Testis (tissue), 2 donors: ENCODE measurements at regions not wholly inside any gene's neighbourhood (a gene's known extent, or its start where the extent isn't known, plus 50 kb on each side); places are given as distances from the start of the nearest gene placed in this dataset.
A peak's percentile ranks its signal among the peaks of the same experiment; 100 is the strongest.

Source experiments
- DNase-seq: peaks from one replicate; pipeline ENCODE4 v3.0.0-alpha.2; 2019
- H3K27ac ChIP-seq, 2 donors: fragments of 200-600 bp; sonication (generic); one replicate each; pipeline ENCODE4 v1.5.1; 2019
- H3K27me3 ChIP-seq: fragments of 200-600 bp; sonication (generic); one replicate; pipeline ENCODE4 v1.5.1; 2019
- H3K36me3 ChIP-seq: fragments of 200-600 bp; sonication (generic); one replicate; pipeline ENCODE4 v1.5.1; 2017; ENCODE audit warnings: low read depth; ENCODE audit errors: missing control alignments
- H3K4me1 ChIP-seq: fragments of 200-600 bp; sonication (generic); one replicate; pipeline ENCODE4 v1.5.1; 2019
- H3K4me3 ChIP-seq, 2 donors: fragments of 200-600 bp; sonication (generic); one replicate each; pipeline ENCODE4 v1.5.1; 2017 to 2019
- H3K9me3 ChIP-seq: fragments of 200-600 bp; sonication (generic); one replicate; pipeline ENCODE4 v1.5.1; 2017
- POLR2A ChIP-seq: fragments of 450-650 bp; IDR thresholded peaks from one replicate; pipeline ENCODE4 v1.6.1; 2017; ENCODE audit warnings: antibody characterized with exemption, mild to moderate bottlenecking, moderate library complexity
- WGBS, 2 donors: methylation state at CpG; one replicate each; pipeline ENCODE4 v1.1.5; 2018; 5-methylcytosine and 5-hydroxymethylcytosine counted together
- intact Hi-C: fragments of 100-400 bp; cut with DNase I; formaldehyde crosslinking; loops from one replicate; pipeline ENCODE4 v1.15.1; 2023; ENCODE audit warnings: low total_unique reads
- TF ChIP-seq, protein P1 (sequence below), 3 experiments: fragments of 450-650 bp in 2 of 3; fragments of 200-600 bp in 1 of 3; sonication (generic) in 1 of 3; IDR thresholded peaks; one replicate each; pipeline ENCODE4 v1.5.1; 2016 to 2019; ENCODE audit warnings: antibody characterized with exemption in 3 of 3, mild to moderate bottlenecking in 2 of 3, moderate library complexity in 1 of 3

- peaks cover 43% of the 10 kb centered on the region for H3K4me1 ChIP-seq
Observed at GRCh38 chr9:70478963-70479641, 64.6 kb upstream of the KLF9 start.

GRCh38 chr9:70477907-70478480 is 63.5 kb upstream of the KLF9 start:
- TF ChIP-seq, protein P1, sequence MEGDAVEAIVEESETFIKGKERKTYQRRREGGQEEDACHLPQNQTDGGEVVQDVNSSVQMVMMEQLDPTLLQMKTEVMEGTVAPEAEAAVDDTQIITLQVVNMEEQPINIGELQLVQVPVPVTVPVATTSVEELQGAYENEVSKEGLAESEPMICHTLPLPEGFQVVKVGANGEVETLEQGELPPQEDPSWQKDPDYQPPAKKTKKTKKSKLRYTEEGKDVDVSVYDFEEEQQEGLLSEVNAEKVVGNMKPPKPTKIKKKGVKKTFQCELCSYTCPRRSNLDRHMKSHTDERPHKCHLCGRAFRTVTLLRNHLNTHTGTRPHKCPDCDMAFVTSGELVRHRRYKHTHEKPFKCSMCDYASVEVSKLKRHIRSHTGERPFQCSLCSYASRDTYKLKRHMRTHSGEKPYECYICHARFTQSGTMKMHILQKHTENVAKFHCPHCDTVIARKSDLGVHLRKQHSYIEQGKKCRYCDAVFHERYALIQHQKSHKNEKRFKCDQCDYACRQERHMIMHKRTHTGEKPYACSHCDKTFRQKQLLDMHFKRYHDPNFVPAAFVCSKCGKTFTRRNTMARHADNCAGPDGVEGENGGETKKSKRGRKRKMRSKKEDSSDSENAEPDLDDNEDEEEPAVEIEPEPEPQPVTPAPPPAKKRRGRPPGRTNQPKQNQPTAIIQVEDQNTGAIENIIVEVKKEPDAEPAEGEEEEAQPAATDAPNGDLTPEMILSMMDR (IDR thresholded peaks at IDR 0.05) = no peak
- TF ChIP-seq POLR2A = no peak
- H3K4me1 ChIP-seq = peaks cover 43% of the 10 kb centered on the region
- no peak for DNase-seq
- H3K27ac ChIP-seq = peak overlapping the region in 1 of 2 donors; percentile 97
- no peak overlapping the region for H3K4me3 ChIP-seq
- no peaks in the 10 kb centered on the region for H3K36me3 ChIP-seq
- H3K9me3 ChIP-seq = no peaks in the 10 kb centered on the region
- WGBS, 2 donors = 53 to 56% methylated on average over 2 of the region's 2 CpGs
- intact Hi-C loops = no loop called here
- no peaks in the 10 kb centered on the region for H3K27me3 ChIP-seq

More at GRCh38 chr9:70478963-70479641, 64.6 kb upstream of the KLF9 start:
- no peak for DNase-seq
- WGBS, 2 donors = 79 to 96% methylated on average over 3 of the region's 3 CpGs
- no peaks in the 10 kb centered on the region for H3K36me3 ChIP-seq
- H3K27me3 ChIP-seq = no peaks in the 10 kb centered on the region
- H3K4me3 ChIP-seq = no peak overlapping the region
- H3K9me3 ChIP-seq = no peaks in the 10 kb centered on the region
- TF ChIP-seq, protein P1 (IDR thresholded peaks at IDR 0.05) = no peak
- no peak for TF ChIP-seq POLR2A
- peak overlapping the region; percentile 80 to 97 for H3K27ac ChIP-seq
- intact Hi-C loops = no loop called here

DNA sequence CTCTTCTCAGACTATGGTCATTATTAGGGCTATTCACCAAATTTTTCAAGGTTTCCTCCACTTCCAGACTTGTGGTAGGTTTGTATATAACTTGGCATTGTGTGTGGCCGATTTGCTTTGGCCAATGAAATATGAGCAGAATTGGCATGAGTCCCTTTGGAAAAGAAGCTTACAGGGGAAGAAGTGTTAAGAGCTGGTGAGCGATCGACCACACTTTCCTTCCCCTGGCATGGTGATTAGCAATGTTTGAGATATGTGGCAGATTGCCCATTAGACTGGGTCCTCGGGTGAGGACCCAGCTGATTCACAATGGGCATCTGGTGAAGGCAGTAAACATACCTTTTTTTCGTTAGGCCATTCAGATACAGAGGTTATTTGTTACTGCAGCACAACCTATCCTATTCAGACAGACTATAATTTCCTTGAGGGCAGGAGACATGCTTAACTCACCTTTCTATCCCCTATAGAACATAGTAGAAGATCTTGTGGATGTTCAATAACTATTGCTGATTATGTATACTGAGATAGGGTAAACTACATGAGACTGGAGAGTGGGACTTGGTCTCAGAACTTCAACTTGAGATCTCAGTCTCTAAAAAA is 62.8 kb upstream of the KLF9 start:
- Histone ChIP-seq H3K9me3 (no peaks in the 10 kb centered on the region), H3K27ac (no peak overlapping the region), H3K36me3 (no peaks in the 10 kb centered on the region), H3K27me3 (no peaks in the 10 kb centered on the region), H3K4me1 (peaks cover 43% of the 10 kb centered on the region), H3K4me3 (no peak overlapping the region)
- 93 to 94% methylated on average over 5 of the region's 5 CpGs for whole genome bisulfite sequencing, 2 donors
- intact Hi-C loops = no loop called here
- DNase-seq = no peak
- TF ChIP-seq POLR2A = no peak
- TF ChIP-seq, protein P1 (IDR thresholded peaks at IDR 0.05) = no peak

DNA sequence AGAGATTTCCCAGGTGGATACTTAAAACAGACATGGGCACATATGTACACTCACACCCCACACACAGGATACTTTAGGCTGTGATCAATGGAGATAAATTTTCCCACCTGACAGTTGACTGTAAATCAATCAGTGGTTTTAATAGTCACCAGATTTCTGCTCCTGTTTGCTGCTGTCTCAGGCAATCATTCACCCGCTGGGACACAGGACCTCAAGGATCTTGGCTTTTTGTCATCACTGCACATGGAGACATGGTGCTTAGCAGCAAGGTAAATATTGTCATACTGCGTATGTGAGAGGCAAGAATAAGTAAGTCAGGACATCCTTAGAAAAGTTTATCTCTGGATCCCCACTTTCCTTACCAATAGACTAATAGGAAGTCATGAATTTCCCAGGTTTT is 60.8 kb upstream of the KLF9 start:
- intact Hi-C loops = no loop called here
- H3K36me3 ChIP-seq = no peaks in the 10 kb centered on the region
- 60 to 66% methylated on average over 2 of the region's 2 CpGs for WGBS, 2 donors
- DNase-seq = no peak
- H3K4me1 ChIP-seq = peaks cover 32% of the 10 kb centered on the region
- no peaks in the 10 kb centered on the region for H3K27me3 ChIP-seq
- no peak for TF ChIP-seq POLR2A
- TF ChIP-seq, protein P1 (IDR thresholded peaks at IDR 0.05) = no peak
- H3K9me3 ChIP-seq = no peaks in the 10 kb centered on the region
- H3K4me3 ChIP-seq = no peak overlapping the region
- H3K27ac ChIP-seq = peak overlapping the region in 1 of 2 donors; percentile 87
